ENCODE measurements at regions not wholly inside any gene's neighbourhood (a gene's known extent, or its start where the extent isn't known, plus 50 kb on each side); places are given as distances from the start of the nearest gene placed in this dataset.

DNA sequence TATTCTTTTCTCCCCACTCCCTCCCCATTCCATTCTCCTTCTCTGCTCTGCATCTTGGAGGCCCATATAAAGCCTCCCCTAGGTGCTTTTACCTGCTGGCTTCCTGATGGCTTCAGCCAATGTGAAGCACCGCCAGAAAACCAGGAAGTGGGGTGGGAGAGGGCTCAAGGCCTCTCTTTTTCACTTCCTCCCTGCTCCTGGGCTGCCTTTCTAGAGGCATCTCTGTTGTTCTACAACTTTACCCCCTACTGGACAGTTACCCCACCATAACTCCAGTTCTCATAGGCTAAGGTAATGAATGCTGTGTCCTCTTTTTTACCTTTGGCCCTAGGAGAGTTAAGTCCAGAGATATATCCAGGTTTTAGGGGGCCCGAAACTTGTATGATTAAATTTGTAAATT is 62.4 kb upstream of the PPARGC1A start:
- no peaks in the 10 kb centered on the region for H4K20me1 ChIP-seq (replicated peaks in 1 of 2; ENCODE audit: control insufficient read depth in 1 of 2, insufficient read depth in 2 of 2, low read length in 2 of 2)
- CTCF ChIA-PET (ENCODE audit: partially characterized antibody), result no interaction called here
- no peak overlapping the region for H2BK15ac ChIP-seq (ENCODE audit: low read length)
- no peak overlapping the region for H3K9ac ChIP-seq (replicated peaks in 1 of 4; ENCODE audit: extremely low read depth in 1 of 4, low read depth in 3 of 4, low read length in 3 of 4)
- H2AK5ac ChIP-seq (ENCODE audit: low read depth, low read length), result no peak overlapping the region
- H4K5ac ChIP-seq (ENCODE audit: insufficient read length, low read depth, low read length), result no peak overlapping the region
- DNase-seq (ENCODE audit: low read depth in 1 of 2, low spot score in 2 of 2), result no peak
- H3K56ac ChIP-seq (replicated peaks; ENCODE audit: insufficient read length, low read depth, low read length), result no peak overlapping the region
- no peaks in the 10 kb centered on the region for H3K79me2 ChIP-seq (ENCODE audit: control insufficient read depth in 1 of 2, insufficient read depth in 2 of 2, low read length in 2 of 2)
- H3K23me2 ChIP-seq (ENCODE audit: low read depth, low read length), result no peaks in the 10 kb centered on the region
- H3K27me3 ChIP-seq (replicated peaks in 1 of 4; ENCODE audit: control insufficient read depth in 3 of 4, extremely low read depth in 1 of 4, insufficient read depth in 3 of 4, low read length in 3 of 4), result no peaks in the 10 kb centered on the region
- H4K8ac ChIP-seq (ENCODE audit: extremely low read depth, insufficient read depth, low read length), result no peak overlapping the region
- FAIRE-seq, result no peak
- H3K36me3 ChIP-seq (ENCODE audit: control insufficient read depth in 2 of 4, insufficient read depth in 4 of 4, low read length in 3 of 4), result no peaks in the 10 kb centered on the region
- no peak for TF ChIP-seq TAF1 (IDR thresholded peaks at IDR 0.05; ENCODE audit: low read depth, low read length)
- no peak for TF ChIP-seq SRF (IDR thresholded peaks at IDR 0.05; ENCODE audit: low read depth, low read length)
- TF ChIP-seq TCF12 (IDR thresholded peaks at IDR 0.05; ENCODE audit: low read depth, low read length), result no peak
- TF ChIP-seq POLR2AphosphoS5 (IDR thresholded peaks at IDR 0.05; ENCODE audit: low read depth, low read length), result no peak
- TF ChIP-seq RNF2 (IDR thresholded peaks at IDR 0.05; ENCODE audit: borderline replicate concordance, low read depth, low read length, missing control alignments, poor library complexity, severe bottlenecking), result no peak
- TF ChIP-seq SAP30 (IDR thresholded peaks at IDR 0.05; ENCODE audit: insufficient read depth, insufficient replicate concordance, low read length), result no peak
- no peak for TF ChIP-seq CHD2 (IDR thresholded peaks at IDR 0.05; ENCODE audit: low read length)
- no peak for TF ChIP-seq MAFK (IDR thresholded peaks at IDR 0.05; ENCODE audit: low read depth, low read length)
- no peaks in the 10 kb centered on the region for H3K79me1 ChIP-seq (ENCODE audit: low read depth, low read length)
- H2BK5ac ChIP-seq (ENCODE audit: low read depth, low read length), result no peak overlapping the region
- no peak overlapping the region for H4K91ac ChIP-seq (replicated peaks; ENCODE audit: insufficient read length, low read length)
- H3K14ac ChIP-seq (ENCODE audit: insufficient read length), result no peak overlapping the region
- POLR2A ChIA-PET (ENCODE audit: partially characterized antibody), result no interaction called here
- H3K23ac ChIP-seq (ENCODE audit: insufficient read length), result no peak overlapping the region
- H2AFZ ChIP-seq (ENCODE audit: low read length), result no peak overlapping the region
- H2BK20ac ChIP-seq (ENCODE audit: low read length), result no peak overlapping the region
- H3K4me1 ChIP-seq (replicated peaks in 1 of 4; ENCODE audit: control insufficient read depth in 3 of 4, insufficient read depth in 4 of 4, low read length in 3 of 4), result peaks cover 0 to 6% (median 0%) of the 10 kb centered on the region in 4 experiments; a peak in 2 of 7 replicates
- no peak overlapping the region for H3K4me3 ChIP-seq (ENCODE audit: extremely low read depth in 1 of 4, insufficient read depth in 2 of 4, low read depth in 3 of 4, low read length in 4 of 4)
- H3K9me3 ChIP-seq (ENCODE audit: insufficient read depth in 2 of 2, low read depth in 1 of 2, low read length in 1 of 2), result no peaks in the 10 kb centered on the region
- H2BK12ac ChIP-seq (ENCODE audit: low read depth, low read length), result no peak overlapping the region
- no peak overlapping the region for H2BK120ac ChIP-seq (replicated peaks; ENCODE audit: low read depth, low read length)
- H3K27ac ChIP-seq (ENCODE audit: low read depth, low read length), result no peak overlapping the region
- H3K18ac ChIP-seq (ENCODE audit: extremely low read depth, low read length), result no peak overlapping the region
- H3K4me2 ChIP-seq (ENCODE audit: insufficient read depth in 1 of 2, low read depth in 2 of 2, low read length in 2 of 2), result no peak overlapping the region
- WGBS, 2 experiments (ENCODE audit: extremely low coverage in 1 of 2, insufficient coverage in 1 of 2, insufficient read length in 1 of 2, insufficient replicate concordance in 2 of 2, low coverage in 1 of 2, low lambda C conversion rate in 2 of 2, missing lambda C conversion rate in 1 of 2), result 87% methylated on average over 2 of the region's 2 CpGs; no CpG with 5 or more reads in 1 of the 2 experiments
- H3K4ac ChIP-seq (replicated peaks; ENCODE audit: insufficient read length, low read depth, low read length), result no peak overlapping the region
